ENCODE measurements at regions not wholly inside any gene's neighbourhood (a gene's known extent, or its start where the extent isn't known, plus 50 kb on each side); places are given as distances from the start of the nearest gene placed in this dataset.

- no peak for TF ChIP-seq CTCF (IDR thresholded peaks at IDR 0.05)
- no peak for TF ChIP-seq POLR2A (IDR thresholded peaks at IDR 0.05)
Observed at GRCh38 chr21:35529171-35529863, 480.2 kb upstream of the RUNX1 start.

All from heart left ventricle (tissue), 13 donors.